HG03457 (cell line): ENCODE measurements at regions not wholly inside any gene's neighbourhood (a gene's known extent, or its start where the extent isn't known, plus 50 kb on each side); places are given as distances from the start of the nearest gene placed in this dataset.

Experiments
- ATAC-seq: cut with Tn5 transposase; IDR thresholded peaks from one replicate; pipeline ENCODE4 v1.9.1; 2021; ENCODE audit warnings: moderate number of reproducible peaks; ENCODE audit not compliant: unreplicated experiment

- ATAC-seq, result no peak
Measured at GRCh38 chrX:4741024-4741423, 1027.6 kb upstream of the PRKX start.

- ATAC-seq, result no peak
Measured at GRCh38 chrX:4735299-4735698, 1021.9 kb upstream of the PRKX start.

- ATAC-seq, result peak; percentile 84
Measured at GRCh38 chrX:4710618-4711433, 997.4 kb upstream of the PRKX start.

GRCh38 chrX:4708970-4709760 lies 995.7 kb upstream of the PRKX start:
- ATAC-seq, result no peak

GRCh38 chrX:4706961-4707360 lies 993.5 kb upstream of the PRKX start:
- no peak for ATAC-seq

- no peak for ATAC-seq
Measured at GRCh38 chrX:4690521-4690920, 977.1 kb upstream of the PRKX start.

- ATAC-seq, result no peak
Measured at GRCh38 chrX:4682636-4683035, 969.2 kb upstream of the PRKX start.

GRCh38 chrX:4675686-4676300 lies 962.3 kb upstream of the PRKX start:
- no peak for ATAC-seq

GRCh38 chrX:4674028-4674782 lies 960.8 kb upstream of the PRKX start:
- ATAC-seq, result no peak

GRCh38 chrX:4671344-4671743 lies 957.9 kb upstream of the PRKX start:
- no peak for ATAC-seq

GRCh38 chrX:4670606-4671005 lies 957.2 kb upstream of the PRKX start:
- no peak for ATAC-seq

- ATAC-seq, result no peak
Measured at GRCh38 chrX:4668802-4669536, 955.5 kb upstream of the PRKX start.

- ATAC-seq, result no peak
Measured at GRCh38 chrX:4663085-4663484, 949.6 kb upstream of the PRKX start.

GRCh38 chrX:4661771-4662170 lies 948.3 kb upstream of the PRKX start:
- ATAC-seq, result no peak

GRCh38 chrX:4656419-4656818 lies 943.0 kb upstream of the PRKX start:
- ATAC-seq, result no peak

- ATAC-seq, result no peak
Measured at GRCh38 chrX:4655743-4656142, 942.3 kb upstream of the PRKX start.

GRCh38 chrX:4642114-4642513 lies 928.7 kb upstream of the PRKX start:
- ATAC-seq, result no peak

GRCh38 chrX:4638036-4638435 lies 924.6 kb upstream of the PRKX start:
- ATAC-seq, result no peak

- no peak for ATAC-seq
Measured at GRCh38 chrX:4627414-4627813, 914.0 kb upstream of the PRKX start.

- ATAC-seq, result no peak
Measured at GRCh38 chrX:4622486-4623167, 909.2 kb upstream of the PRKX start.
